ENCODE measurements at regions not wholly inside any gene's neighbourhood (a gene's known extent, or its start where the extent isn't known, plus 50 kb on each side); places are given as distances from the start of the nearest gene placed in this dataset.

GRCh38 chr11:80457823-80458222, 1017.0 kb upstream of the TENM4 start:
- Histone ChIP-seq H4K20me1 (ENCODE audit: control insufficient read depth, insufficient read depth) (no peaks in the 10 kb centered on the region), H3K4me1 (ENCODE audit: control insufficient read depth, insufficient read depth, low read length) (no peaks in the 10 kb centered on the region), H3K27ac (ENCODE audit: control insufficient read depth, insufficient read depth) (no peak overlapping the region), H3K9me3 (replicated peaks; ENCODE audit: control insufficient read depth, insufficient read depth, low read length) (no peaks in the 10 kb centered on the region), H3K9ac (ENCODE audit: control insufficient read depth, insufficient read depth, low read length) (no peak overlapping the region), H3K4me3 (no peak overlapping the region), H2AFZ (ENCODE audit: control insufficient read depth, low read depth, low read length) (no peak overlapping the region), H3K36me3 (ENCODE audit: control insufficient read depth in 2 of 2, insufficient read depth in 2 of 2, low read length in 1 of 2) (no peaks in the 10 kb centered on the region), H3K4me2 (ENCODE audit: control insufficient read depth, insufficient read depth) (no peak overlapping the region), H3K27me3 (replicated peaks in 1 of 2; ENCODE audit: control insufficient read depth in 2 of 2, insufficient read depth in 2 of 2, low read length in 1 of 2) (no peaks in the 10 kb centered on the region), H3K79me2 (ENCODE audit: control insufficient read depth, insufficient read depth, low read length) (no peaks in the 10 kb centered on the region)
- no TSS peak for BruUV-seq (replicated peaks)
- CTCF ChIA-PET: no interaction called here
- FAIRE-seq: no peak
- DNase-seq (ENCODE audit: low read depth, low spot score): no peak
- intact Hi-C loops (cut with micrococcal nuclease; ENCODE audit: unreplicated experiment): no loop called here
- no peak for ATAC-seq
- RAD21 ChIA-PET (ENCODE audit: unreplicated experiment): no interaction called here
- 33% methylated on average over 2 of the region's 2 CpGs for WGBS (ENCODE audit: insufficient coverage, insufficient replicate concordance, low lambda C conversion rate, missing lambda C conversion rate)
- POLR2A ChIA-PET: no interaction called here
- in situ Hi-C loops (cut with MboI): no loop called here
- SMC1A ChIA-PET (ENCODE audit: uncharacterized antibody, unreplicated experiment): no interaction called here
- TF ChIP-seq ZNF207 (IDR thresholded peaks at IDR 0.05; ENCODE audit: borderline replicate concordance): no peak
- TF ChIP-seq ZNF622 (IDR thresholded peaks at IDR 0.05): no peak
- TF ChIP-seq, protein P1, sequence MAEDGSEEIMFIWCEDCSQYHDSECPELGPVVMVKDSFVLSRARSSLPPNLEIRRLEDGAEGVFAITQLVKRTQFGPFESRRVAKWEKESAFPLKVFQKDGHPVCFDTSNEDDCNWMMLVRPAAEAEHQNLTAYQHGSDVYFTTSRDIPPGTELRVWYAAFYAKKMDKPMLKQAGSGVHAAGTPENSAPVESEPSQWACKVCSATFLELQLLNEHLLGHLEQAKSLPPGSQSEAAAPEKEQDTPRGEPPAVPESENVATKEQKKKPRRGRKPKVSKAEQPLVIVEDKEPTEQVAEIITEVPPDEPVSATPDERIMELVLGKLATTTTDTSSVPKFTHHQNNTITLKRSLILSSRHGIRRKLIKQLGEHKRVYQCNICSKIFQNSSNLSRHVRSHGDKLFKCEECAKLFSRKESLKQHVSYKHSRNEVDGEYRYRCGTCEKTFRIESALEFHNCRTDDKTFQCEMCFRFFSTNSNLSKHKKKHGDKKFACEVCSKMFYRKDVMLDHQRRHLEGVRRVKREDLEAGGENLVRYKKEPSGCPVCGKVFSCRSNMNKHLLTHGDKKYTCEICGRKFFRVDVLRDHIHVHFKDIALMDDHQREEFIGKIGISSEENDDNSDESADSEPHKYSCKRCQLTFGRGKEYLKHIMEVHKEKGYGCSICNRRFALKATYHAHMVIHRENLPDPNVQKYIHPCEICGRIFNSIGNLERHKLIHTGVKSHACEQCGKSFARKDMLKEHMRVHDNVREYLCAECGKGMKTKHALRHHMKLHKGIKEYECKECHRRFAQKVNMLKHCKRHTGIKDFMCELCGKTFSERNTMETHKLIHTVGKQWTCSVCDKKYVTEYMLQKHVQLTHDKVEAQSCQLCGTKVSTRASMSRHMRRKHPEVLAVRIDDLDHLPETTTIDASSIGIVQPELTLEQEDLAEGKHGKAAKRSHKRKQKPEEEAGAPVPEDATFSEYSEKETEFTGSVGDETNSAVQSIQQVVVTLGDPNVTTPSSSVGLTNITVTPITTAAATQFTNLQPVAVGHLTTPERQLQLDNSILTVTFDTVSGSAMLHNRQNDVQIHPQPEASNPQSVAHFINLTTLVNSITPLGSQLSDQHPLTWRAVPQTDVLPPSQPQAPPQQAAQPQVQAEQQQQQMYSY (CRISPR knock-in tag; IDR thresholded peaks at IDR 0.05): no peak
- TF ChIP-seq, protein P2, sequence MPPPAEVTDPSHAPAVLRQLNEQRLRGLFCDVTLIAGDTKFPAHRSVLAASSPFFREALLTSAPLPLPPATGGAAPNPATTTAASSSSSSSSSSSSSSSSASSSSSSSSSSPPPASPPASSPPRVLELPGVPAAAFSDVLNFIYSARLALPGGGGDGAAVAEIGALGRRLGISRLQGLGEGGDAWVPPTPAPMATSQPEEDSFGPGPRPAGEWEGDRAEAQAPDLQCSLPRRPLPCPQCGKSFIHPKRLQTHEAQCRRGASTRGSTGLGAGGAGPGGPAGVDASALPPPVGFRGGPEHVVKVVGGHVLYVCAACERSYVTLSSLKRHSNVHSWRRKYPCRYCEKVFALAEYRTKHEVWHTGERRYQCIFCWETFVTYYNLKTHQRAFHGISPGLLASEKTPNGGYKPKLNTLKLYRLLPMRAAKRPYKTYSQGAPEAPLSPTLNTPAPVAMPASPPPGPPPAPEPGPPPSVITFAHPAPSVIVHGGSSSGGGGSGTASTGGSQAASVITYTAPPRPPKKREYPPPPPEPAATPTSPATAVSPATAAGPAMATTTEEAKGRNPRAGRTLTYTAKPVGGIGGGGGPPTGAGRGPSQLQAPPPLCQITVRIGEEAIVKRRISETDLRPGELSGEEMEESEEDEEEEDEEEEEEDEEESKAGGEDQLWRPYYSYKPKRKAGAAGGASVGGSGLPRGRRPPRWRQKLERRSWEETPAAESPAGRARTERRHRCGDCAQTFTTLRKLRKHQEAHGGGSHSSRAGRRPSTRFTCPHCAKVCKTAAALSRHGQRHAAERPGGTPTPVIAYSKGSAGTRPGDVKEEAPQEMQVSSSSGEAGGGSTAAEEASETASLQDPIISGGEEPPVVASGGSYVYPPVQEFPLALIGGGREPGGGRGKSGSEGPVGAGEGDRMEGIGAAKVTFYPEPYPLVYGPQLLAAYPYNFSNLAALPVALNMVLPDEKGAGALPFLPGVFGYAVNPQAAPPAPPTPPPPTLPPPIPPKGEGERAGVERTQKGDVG (CRISPR knock-in tag; IDR thresholded peaks at IDR 0.05): no peak
- no peak for TF ChIP-seq BRCA1 (IDR thresholded peaks at IDR 0.05; ENCODE audit: low read depth, low read length)
- TF ChIP-seq CREM (IDR thresholded peaks at IDR 0.05; ENCODE audit: low read depth): no peak
- TF ChIP-seq, protein P3, sequence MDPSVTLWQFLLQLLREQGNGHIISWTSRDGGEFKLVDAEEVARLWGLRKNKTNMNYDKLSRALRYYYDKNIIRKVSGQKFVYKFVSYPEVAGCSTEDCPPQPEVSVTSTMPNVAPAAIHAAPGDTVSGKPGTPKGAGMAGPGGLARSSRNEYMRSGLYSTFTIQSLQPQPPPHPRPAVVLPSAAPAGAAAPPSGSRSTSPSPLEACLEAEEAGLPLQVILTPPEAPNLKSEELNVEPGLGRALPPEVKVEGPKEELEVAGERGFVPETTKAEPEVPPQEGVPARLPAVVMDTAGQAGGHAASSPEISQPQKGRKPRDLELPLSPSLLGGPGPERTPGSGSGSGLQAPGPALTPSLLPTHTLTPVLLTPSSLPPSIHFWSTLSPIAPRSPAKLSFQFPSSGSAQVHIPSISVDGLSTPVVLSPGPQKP (IDR thresholded peaks at IDR 0.05; ENCODE audit: low read depth, low read length): no peak
- TF ChIP-seq, protein P4, sequence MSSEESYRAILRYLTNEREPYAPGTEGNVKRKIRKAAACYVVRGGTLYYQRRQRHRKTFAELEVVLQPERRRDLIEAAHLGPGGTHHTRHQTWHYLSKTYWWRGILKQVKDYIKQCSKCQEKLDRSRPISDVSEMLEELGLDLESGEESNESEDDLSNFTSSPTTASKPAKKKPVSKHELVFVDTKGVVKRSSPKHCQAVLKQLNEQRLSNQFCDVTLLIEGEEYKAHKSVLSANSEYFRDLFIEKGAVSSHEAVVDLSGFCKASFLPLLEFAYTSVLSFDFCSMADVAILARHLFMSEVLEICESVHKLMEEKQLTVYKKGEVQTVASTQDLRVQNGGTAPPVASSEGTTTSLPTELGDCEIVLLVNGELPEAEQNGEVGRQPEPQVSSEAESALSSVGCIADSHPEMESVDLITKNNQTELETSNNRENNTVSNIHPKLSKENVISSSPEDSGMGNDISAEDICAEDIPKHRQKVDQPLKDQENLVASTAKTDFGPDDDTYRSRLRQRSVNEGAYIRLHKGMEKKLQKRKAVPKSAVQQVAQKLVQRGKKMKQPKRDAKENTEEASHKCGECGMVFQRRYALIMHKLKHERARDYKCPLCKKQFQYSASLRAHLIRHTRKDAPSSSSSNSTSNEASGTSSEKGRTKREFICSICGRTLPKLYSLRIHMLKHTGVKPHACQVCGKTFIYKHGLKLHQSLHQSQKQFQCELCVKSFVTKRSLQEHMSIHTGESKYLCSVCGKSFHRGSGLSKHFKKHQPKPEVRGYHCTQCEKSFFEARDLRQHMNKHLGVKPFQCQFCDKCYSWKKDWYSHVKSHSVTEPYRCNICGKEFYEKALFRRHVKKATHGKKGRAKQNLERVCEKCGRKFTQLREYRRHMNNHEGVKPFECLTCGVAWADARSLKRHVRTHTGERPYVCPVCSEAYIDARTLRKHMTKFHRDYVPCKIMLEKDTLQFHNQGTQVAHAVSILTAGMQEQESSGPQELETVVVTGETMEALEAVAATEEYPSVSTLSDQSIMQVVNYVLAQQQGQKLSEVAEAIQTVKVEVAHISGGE (CRISPR knock-in tag; IDR thresholded peaks at IDR 0.05): no peak
- no peak for TF ChIP-seq KLF5 (IDR thresholded peaks at IDR 0.05; ENCODE audit: partially characterized antibody)
- no peak for TF ChIP-seq HDGF (IDR thresholded peaks at IDR 0.05)
- TF ChIP-seq, protein P5, sequence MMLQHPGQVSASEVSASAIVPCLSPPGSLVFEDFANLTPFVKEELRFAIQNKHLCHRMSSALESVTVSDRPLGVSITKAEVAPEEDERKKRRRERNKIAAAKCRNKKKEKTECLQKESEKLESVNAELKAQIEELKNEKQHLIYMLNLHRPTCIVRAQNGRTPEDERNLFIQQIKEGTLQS (IDR thresholded peaks at IDR 0.05; ENCODE audit: borderline replicate concordance, extremely low read depth, low read depth, low read length): no peak
- no peak for TF ChIP-seq TCF12 (IDR thresholded peaks at IDR 0.05; ENCODE audit: low read depth, low read length)
